ENCODE measurements at regions not wholly inside any gene's neighbourhood (a gene's known extent, or its start where the extent isn't known, plus 50 kb on each side); places are given as distances from the start of the nearest gene placed in this dataset.

GRCh38 chr18:42534313-42534712, 579.3 kb downstream of the PIK3C3 start:
- TF ChIP-seq, protein P1, sequence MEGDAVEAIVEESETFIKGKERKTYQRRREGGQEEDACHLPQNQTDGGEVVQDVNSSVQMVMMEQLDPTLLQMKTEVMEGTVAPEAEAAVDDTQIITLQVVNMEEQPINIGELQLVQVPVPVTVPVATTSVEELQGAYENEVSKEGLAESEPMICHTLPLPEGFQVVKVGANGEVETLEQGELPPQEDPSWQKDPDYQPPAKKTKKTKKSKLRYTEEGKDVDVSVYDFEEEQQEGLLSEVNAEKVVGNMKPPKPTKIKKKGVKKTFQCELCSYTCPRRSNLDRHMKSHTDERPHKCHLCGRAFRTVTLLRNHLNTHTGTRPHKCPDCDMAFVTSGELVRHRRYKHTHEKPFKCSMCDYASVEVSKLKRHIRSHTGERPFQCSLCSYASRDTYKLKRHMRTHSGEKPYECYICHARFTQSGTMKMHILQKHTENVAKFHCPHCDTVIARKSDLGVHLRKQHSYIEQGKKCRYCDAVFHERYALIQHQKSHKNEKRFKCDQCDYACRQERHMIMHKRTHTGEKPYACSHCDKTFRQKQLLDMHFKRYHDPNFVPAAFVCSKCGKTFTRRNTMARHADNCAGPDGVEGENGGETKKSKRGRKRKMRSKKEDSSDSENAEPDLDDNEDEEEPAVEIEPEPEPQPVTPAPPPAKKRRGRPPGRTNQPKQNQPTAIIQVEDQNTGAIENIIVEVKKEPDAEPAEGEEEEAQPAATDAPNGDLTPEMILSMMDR (IDR thresholded peaks at IDR 0.05): no peak
- TF ChIP-seq POLR2A (IDR thresholded peaks at IDR 0.05): no peak

All from testis (tissue), 2 donors.